Esophagus muscularis mucosa (tissue), 3 donors: ENCODE measurements at regions not wholly inside any gene's neighbourhood (a gene's known extent, or its start where the extent isn't known, plus 50 kb on each side); places are given as distances from the start of the nearest gene placed in this dataset.

Experiments
- EP300 ChIP-seq: sonication (generic); formaldehyde crosslinking; IDR thresholded peaks from one replicate; pipeline ENCODE4 v1.6.1; 2017; ENCODE audit warnings: antibody characterized with exemption
- POLR2AphosphoS5 ChIP-seq, 2 donors: sonication (generic); formaldehyde crosslinking; IDR thresholded peaks; one replicate each; pipeline ENCODE4 v1.6.1; 2017; ENCODE audit warnings: antibody characterized with exemption in 2 of 2

DNA sequence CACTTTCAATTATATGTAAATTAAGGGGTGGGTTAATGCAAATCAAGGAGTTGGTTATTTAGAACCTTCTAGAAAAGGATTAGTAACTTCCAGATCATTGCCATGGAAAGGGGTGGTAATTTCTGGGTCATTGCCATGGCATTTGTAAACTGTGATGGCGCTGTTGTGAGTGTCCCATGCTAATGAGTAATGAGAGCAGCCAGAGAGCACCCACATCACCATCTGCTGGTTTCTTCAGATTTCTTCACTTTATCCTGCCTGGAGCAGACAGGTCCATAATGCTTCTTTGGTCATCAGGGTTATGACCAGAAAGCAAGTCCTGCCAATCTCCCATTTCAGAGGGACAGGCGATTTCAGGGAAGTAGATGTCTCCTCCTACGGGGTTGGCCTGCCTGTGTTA is 311.3 kb upstream of the CNR1 start:
- TF ChIP-seq POLR2AphosphoS5 (IDR thresholded peaks at IDR 0.05), result no peak
- TF ChIP-seq EP300, result no peak
